Activated CD4-positive, alpha-beta T cell treated with anti-CD3 and anti-CD28 coated beads, Interleukin-2, amount 10 ng/mL, durations not matched to agents 24 days and 14 days (primary cell): ENCODE measurements at regions not wholly inside any gene's neighbourhood (a gene's known extent, or its start where the extent isn't known, plus 50 kb on each side); places are given as distances from the start of the nearest gene placed in this dataset.

ENCODE experiments used
- DNase-seq: peaks from one replicate; pipeline ENCODE4 v3.0.0; 2022
- H3K27ac Mint-ChIP-seq: one replicate; pipeline ENCODE4 v1.8.0; 2022; ENCODE audit warnings: mild to moderate bottlenecking, mixed read lengths
- H3K27me3 Mint-ChIP-seq: one replicate; pipeline ENCODE4 v1.8.0; 2022; ENCODE audit warnings: mixed read lengths
- H3K36me3 Mint-ChIP-seq: one replicate; pipeline ENCODE4 v1.8.0; 2022; ENCODE audit warnings: low read depth, mild to moderate bottlenecking, mixed read lengths
- H3K4me1 Mint-ChIP-seq: one replicate; pipeline ENCODE4 v1.8.0; 2021; ENCODE audit warnings: mixed read lengths
- H3K4me3 Mint-ChIP-seq: one replicate; pipeline ENCODE4 v1.8.0; 2022; ENCODE audit warnings: mild to moderate bottlenecking, moderate library complexity, mixed read lengths
- H3K9me3 Mint-ChIP-seq: one replicate; pipeline ENCODE4 v1.8.0; 2021; ENCODE audit warnings: mixed read lengths
- intact Hi-C: fragments of 100-400 bp; cut with micrococcal nuclease; formaldehyde crosslinking; loops from one replicate; pipeline ENCODE4 v1.15.1; 2023

GRCh38 chr10:36636285-36636839 is 489.0 kb upstream of the ANKRD30A start:
- Mint-ChIP-seq H3K4me3 (no peak overlapping the region), H3K36me3 (no peaks in the 10 kb centered on the region), H3K4me1 (no peaks in the 10 kb centered on the region), H3K9me3 (peaks cover 3% of the 10 kb centered on the region), H3K27me3 (no peaks in the 10 kb centered on the region), H3K27ac (no peak overlapping the region)
- intact Hi-C loops, result no loop called here
- DNase-seq, result no peak

- Mint-ChIP-seq H3K4me3 (no peak overlapping the region), H3K4me1 (no peaks in the 10 kb centered on the region), H3K9me3 (peaks cover 3% of the 10 kb centered on the region), H3K27me3 (no peaks in the 10 kb centered on the region), H3K36me3 (no peaks in the 10 kb centered on the region), H3K27ac (no peak overlapping the region)
- intact Hi-C loops, result no loop called here
- no peak for DNase-seq
Observed at GRCh38 chr10:36634916-36635315, 490.5 kb upstream of the ANKRD30A start.

- no peak overlapping the region for H3K4me3 Mint-ChIP-seq
Observed at GRCh38 chr10:36630267-36630666, 495.1 kb upstream of the ANKRD30A start.

GRCh38 chr10:36629476-36629875 is 495.9 kb upstream of the ANKRD30A start:
- Mint-ChIP-seq H3K36me3 (no peaks in the 10 kb centered on the region), H3K9me3 (peaks cover 4% of the 10 kb centered on the region), H3K4me1 (no peaks in the 10 kb centered on the region), H3K4me3 (no peak overlapping the region), H3K27ac (no peak overlapping the region), H3K27me3 (no peaks in the 10 kb centered on the region)
- DNase-seq, result no peak
- intact Hi-C loops, result no loop called here

More at GRCh38 chr10:36630267-36630666, 495.1 kb upstream of the ANKRD30A start:
- no peak overlapping the region for H3K27ac Mint-ChIP-seq
- DNase-seq, result no peak
- H3K36me3 Mint-ChIP-seq, result no peaks in the 10 kb centered on the region
- H3K4me1 Mint-ChIP-seq, result no peaks in the 10 kb centered on the region
- no peaks in the 10 kb centered on the region for H3K27me3 Mint-ChIP-seq
- peaks cover 3% of the 10 kb centered on the region for H3K9me3 Mint-ChIP-seq
- intact Hi-C loops, result no loop called here

GRCh38 chr10:36624551-36625100 is 500.8 kb upstream of the ANKRD30A start:
- no peak for DNase-seq
- no peaks in the 10 kb centered on the region for H3K36me3 Mint-ChIP-seq
- intact Hi-C loops, result no loop called here
- H3K27me3 Mint-ChIP-seq, result no peaks in the 10 kb centered on the region
- H3K4me1 Mint-ChIP-seq, result no peaks in the 10 kb centered on the region
- no peak overlapping the region for H3K4me3 Mint-ChIP-seq
- H3K27ac Mint-ChIP-seq, result no peak overlapping the region
- H3K9me3 Mint-ChIP-seq, result peaks cover 9% of the 10 kb centered on the region

- H3K9me3 Mint-ChIP-seq, result peaks cover 9% of the 10 kb centered on the region
- intact Hi-C loops, result no loop called here
- no peaks in the 10 kb centered on the region for H3K27me3 Mint-ChIP-seq
- H3K4me1 Mint-ChIP-seq, result no peaks in the 10 kb centered on the region
- H3K36me3 Mint-ChIP-seq, result no peaks in the 10 kb centered on the region
- DNase-seq, result no peak
- H3K4me3 Mint-ChIP-seq, result no peak overlapping the region
- H3K27ac Mint-ChIP-seq, result no peak overlapping the region
Observed at GRCh38 chr10:36621346-36621745, 504.1 kb upstream of the ANKRD30A start.

- Mint-ChIP-seq H3K27me3 (no peaks in the 10 kb centered on the region), H3K27ac (no peak overlapping the region), H3K36me3 (no peaks in the 10 kb centered on the region), H3K9me3 (peaks cover 4% of the 10 kb centered on the region), H3K4me3 (no peak overlapping the region), H3K4me1 (no peaks in the 10 kb centered on the region)
- intact Hi-C loops, result no loop called here
- DNase-seq, result no peak
Observed at GRCh38 chr10:36612436-36612835, 513.0 kb upstream of the ANKRD30A start.

GRCh38 chr10:36608866-36609265 is 516.5 kb upstream of the ANKRD30A start:
- Mint-ChIP-seq H3K27me3 (no peaks in the 10 kb centered on the region), H3K4me1 (no peaks in the 10 kb centered on the region)

GRCh38 chr10:36608251-36608650 is 517.1 kb upstream of the ANKRD30A start:
- Mint-ChIP-seq H3K27me3 (no peaks in the 10 kb centered on the region), H3K36me3 (no peaks in the 10 kb centered on the region), H3K9me3 (peaks cover 4% of the 10 kb centered on the region), H3K27ac (no peak overlapping the region), H3K4me3 (no peak overlapping the region), H3K4me1 (no peaks in the 10 kb centered on the region)
- DNase-seq, result no peak
- intact Hi-C loops, result no loop called here

More at GRCh38 chr10:36608866-36609265, 516.5 kb upstream of the ANKRD30A start:
- no peak overlapping the region for H3K27ac Mint-ChIP-seq
- intact Hi-C loops, result no loop called here
- peaks cover 4% of the 10 kb centered on the region for H3K9me3 Mint-ChIP-seq
- no peak for DNase-seq
- no peak overlapping the region for H3K4me3 Mint-ChIP-seq
- H3K36me3 Mint-ChIP-seq, result no peaks in the 10 kb centered on the region

- Mint-ChIP-seq H3K4me1 (no peaks in the 10 kb centered on the region), H3K27me3 (no peaks in the 10 kb centered on the region), H3K9me3 (peaks cover 4% of the 10 kb centered on the region), H3K4me3 (no peak overlapping the region), H3K36me3 (no peaks in the 10 kb centered on the region), H3K27ac (no peak overlapping the region)
- no peak for DNase-seq
- intact Hi-C loops, result no loop called here
Observed at GRCh38 chr10:36606234-36606839, 519.1 kb upstream of the ANKRD30A start.

- Mint-ChIP-seq H3K36me3 (no peaks in the 10 kb centered on the region), H3K9me3 (peaks cover 8% of the 10 kb centered on the region), H3K4me1 (no peaks in the 10 kb centered on the region), H3K4me3 (no peak overlapping the region), H3K27me3 (no peaks in the 10 kb centered on the region), H3K27ac (no peak overlapping the region)
- no peak for DNase-seq
- intact Hi-C loops, result no loop called here
Observed at GRCh38 chr10:36604316-36604715, 521.1 kb upstream of the ANKRD30A start.

GRCh38 chr10:36603688-36604087 is 521.7 kb upstream of the ANKRD30A start:
- no peaks in the 10 kb centered on the region for H3K36me3 Mint-ChIP-seq
- H3K27me3 Mint-ChIP-seq, result no peaks in the 10 kb centered on the region
- H3K9me3 Mint-ChIP-seq, result peaks cover 4% of the 10 kb centered on the region
- intact Hi-C loops, result no loop called here
- DNase-seq, result no peak
- H3K4me1 Mint-ChIP-seq, result no peaks in the 10 kb centered on the region
- no peak overlapping the region for H3K27ac Mint-ChIP-seq
- no peak overlapping the region for H3K4me3 Mint-ChIP-seq

GRCh38 chr10:36602374-36602773 is 523.0 kb upstream of the ANKRD30A start:
- DNase-seq, result no peak
- Mint-ChIP-seq H3K27me3 (no peaks in the 10 kb centered on the region), H3K27ac (no peak overlapping the region), H3K4me3 (no peak overlapping the region), H3K4me1 (no peaks in the 10 kb centered on the region), H3K9me3 (peaks cover 4% of the 10 kb centered on the region), H3K36me3 (no peaks in the 10 kb centered on the region)
- intact Hi-C loops, result no loop called here

- H3K36me3 Mint-ChIP-seq, result no peaks in the 10 kb centered on the region
- H3K4me3 Mint-ChIP-seq, result no peak overlapping the region
- intact Hi-C loops, result no loop called here
- no peaks in the 10 kb centered on the region for H3K4me1 Mint-ChIP-seq
- H3K27me3 Mint-ChIP-seq, result no peaks in the 10 kb centered on the region
- peaks cover 4% of the 10 kb centered on the region for H3K9me3 Mint-ChIP-seq
- no peak overlapping the region for H3K27ac Mint-ChIP-seq
- DNase-seq, result no peak
Observed at GRCh38 chr10:36597756-36598320, 527.6 kb upstream of the ANKRD30A start.
